ENCODE measurements at regions not wholly inside any gene's neighbourhood (a gene's known extent, or its start where the extent isn't known, plus 50 kb on each side); places are given as distances from the start of the nearest gene placed in this dataset.

DNA sequence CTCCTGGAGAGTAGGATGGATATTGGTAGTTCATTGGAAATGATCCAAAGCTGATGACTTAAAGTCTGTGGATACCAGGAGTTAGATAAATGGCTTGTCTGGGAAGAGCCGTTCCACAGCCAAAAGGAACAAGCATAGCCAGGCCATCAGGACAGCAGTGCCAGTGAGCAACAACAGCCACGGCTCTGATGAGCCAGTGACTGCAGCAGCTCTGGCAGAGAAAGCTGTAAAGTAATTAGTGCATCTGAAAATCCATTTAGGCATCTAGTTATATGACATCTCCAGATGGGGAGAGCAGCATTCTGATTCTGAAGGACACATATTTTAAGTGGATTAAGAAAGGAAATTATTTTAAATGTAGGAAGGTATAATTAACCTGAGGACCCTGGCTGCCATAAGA, 256.2 kb upstream of the PLXNA2 start:
- TF ChIP-seq, protein P1, sequence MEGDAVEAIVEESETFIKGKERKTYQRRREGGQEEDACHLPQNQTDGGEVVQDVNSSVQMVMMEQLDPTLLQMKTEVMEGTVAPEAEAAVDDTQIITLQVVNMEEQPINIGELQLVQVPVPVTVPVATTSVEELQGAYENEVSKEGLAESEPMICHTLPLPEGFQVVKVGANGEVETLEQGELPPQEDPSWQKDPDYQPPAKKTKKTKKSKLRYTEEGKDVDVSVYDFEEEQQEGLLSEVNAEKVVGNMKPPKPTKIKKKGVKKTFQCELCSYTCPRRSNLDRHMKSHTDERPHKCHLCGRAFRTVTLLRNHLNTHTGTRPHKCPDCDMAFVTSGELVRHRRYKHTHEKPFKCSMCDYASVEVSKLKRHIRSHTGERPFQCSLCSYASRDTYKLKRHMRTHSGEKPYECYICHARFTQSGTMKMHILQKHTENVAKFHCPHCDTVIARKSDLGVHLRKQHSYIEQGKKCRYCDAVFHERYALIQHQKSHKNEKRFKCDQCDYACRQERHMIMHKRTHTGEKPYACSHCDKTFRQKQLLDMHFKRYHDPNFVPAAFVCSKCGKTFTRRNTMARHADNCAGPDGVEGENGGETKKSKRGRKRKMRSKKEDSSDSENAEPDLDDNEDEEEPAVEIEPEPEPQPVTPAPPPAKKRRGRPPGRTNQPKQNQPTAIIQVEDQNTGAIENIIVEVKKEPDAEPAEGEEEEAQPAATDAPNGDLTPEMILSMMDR (IDR thresholded peaks at IDR 0.05): no peak
- no peak for TF ChIP-seq POLR2A (IDR thresholded peaks at IDR 0.05)

Measured in lower leg skin (tissue), 3 donors.